Trophoblast cell (in vitro differentiated cells and primary cell): ENCODE measurements at regions not wholly inside any gene's neighbourhood (a gene's known extent, or its start where the extent isn't known, plus 50 kb on each side); places are given as distances from the start of the nearest gene placed in this dataset.

Source experiments
- DNase-seq, 2 donors: peaks; one replicate each; pipeline ENCODE4 v3.0.0-alpha.2; 2016
- H2AFZ ChIP-seq: 2 replicates; pipeline ENCODE4 v1.6.1; 2013; ENCODE audit warnings: low read length, moderate library complexity, mild to moderate bottlenecking; ENCODE audit not compliant: insufficient read depth, poor library complexity
- H2AK5ac ChIP-seq: 2 replicates; pipeline ENCODE4 v1.6.1; 2013; ENCODE audit warnings: mild to moderate bottlenecking, low read length
- H2BK120ac ChIP-seq: 2 replicates; pipeline ENCODE4 v1.6.1; 2013; ENCODE audit warnings: low read length, mild to moderate bottlenecking, moderate library complexity; ENCODE audit not compliant: insufficient read depth, poor library complexity
- H2BK12ac ChIP-seq: 2 replicates; pipeline ENCODE4 v1.6.1; 2013; ENCODE audit warnings: mild to moderate bottlenecking, low read length, moderate library complexity
- H2BK5ac ChIP-seq: 2 replicates; pipeline ENCODE4 v1.6.1; 2013; ENCODE audit warnings: low read length, low read depth, moderate library complexity, mild to moderate bottlenecking; ENCODE audit not compliant: poor library complexity
- H3K14ac ChIP-seq: 2 replicates; pipeline ENCODE4 v1.6.1; 2013; ENCODE audit warnings: mild to moderate bottlenecking, low read length
- H3K18ac ChIP-seq: 2 replicates; pipeline ENCODE4 v1.6.1; 2013; ENCODE audit warnings: mild to moderate bottlenecking, low read length
- H3K23ac ChIP-seq: 2 replicates; pipeline ENCODE4 v1.6.1; 2013; ENCODE audit warnings: low read length
- H3K27ac ChIP-seq: 2 replicates; pipeline ENCODE4 v1.5.1; 2013; ENCODE audit warnings: low read depth, mild to moderate bottlenecking, inconsistent platforms, low read length, moderate library complexity
- H3K27me3 ChIP-seq: 2 replicates; pipeline ENCODE4 v1.6.1; 2013; ENCODE audit warnings: inconsistent platforms, mild to moderate bottlenecking, low read length, moderate library complexity; ENCODE audit not compliant: insufficient read depth
- H3K36me3 ChIP-seq, 2 experiments: 1 replicate in 1 of 2; 2 replicates in 1 of 2; pipeline ENCODE4 v1.6.1; 2013; ENCODE audit warnings: low read length in 2 of 2, mild to moderate bottlenecking in 2 of 2, moderate library complexity in 1 of 2; ENCODE audit not compliant: insufficient read depth in 2 of 2, control insufficient read depth in 1 of 2
- H3K4ac ChIP-seq: 2 replicates; pipeline ENCODE4 v1.6.1; 2013; ENCODE audit warnings: low read depth, mild to moderate bottlenecking, low read length, moderate library complexity
- H3K4me1 ChIP-seq, 2 experiments: 1 replicate in 1 of 2; 2 replicates in 1 of 2; pipeline ENCODE4 v1.6.1; 2013; ENCODE audit warnings: low read length in 2 of 2, mild to moderate bottlenecking in 2 of 2, moderate library complexity in 1 of 2; ENCODE audit not compliant: insufficient read depth in 2 of 2, control insufficient read depth in 1 of 2
- H3K4me2 ChIP-seq: 2 replicates; pipeline ENCODE4 v1.6.1; 2013; ENCODE audit warnings: inconsistent platforms, mild to moderate bottlenecking, low read length, moderate library complexity
- H3K4me3 ChIP-seq: 2 replicates; pipeline ENCODE4 v1.5.1; 2013; ENCODE audit warnings: mild to moderate bottlenecking, low read depth, low read length, inconsistent platforms
- H3K79me1 ChIP-seq: one replicate; pipeline ENCODE4 v1.6.1; 2013; ENCODE audit warnings: low read length
- H3K79me2 ChIP-seq: 2 replicates; pipeline ENCODE4 v1.6.1; 2013; ENCODE audit warnings: low read length, mild to moderate bottlenecking; ENCODE audit not compliant: control insufficient read depth, insufficient read depth, poor library complexity
- H3K9ac ChIP-seq: 2 replicates; pipeline ENCODE4 v1.6.1; 2013; ENCODE audit warnings: mild to moderate bottlenecking, low read length
- H3K9me3 ChIP-seq: 2 replicates; pipeline ENCODE4 v1.6.1; 2013; ENCODE audit warnings: low read depth, mild to moderate bottlenecking, control low read depth, inconsistent platforms, low read length; ENCODE audit not compliant: insufficient read depth
- H4K12ac ChIP-seq: 2 replicates; pipeline ENCODE4 v1.6.1; 2013; ENCODE audit warnings: low read depth, mild to moderate bottlenecking, low read length, moderate library complexity
- H4K8ac ChIP-seq: 2 replicates; pipeline ENCODE4 v1.6.1; 2013; ENCODE audit warnings: low read depth, mild to moderate bottlenecking, low read length, moderate library complexity
- H4K91ac ChIP-seq: one replicate; pipeline ENCODE4 v1.6.1; 2013; ENCODE audit warnings: low read depth, mild to moderate bottlenecking, low read length, moderate library complexity
- WGBS: extraction: QIAGEN DNeasy Blood & Tissue Kit; methylation state at CpG from one replicate; pipeline ENCODE4 v1.1.7; 2013; ENCODE audit warnings: missing lambda C conversion rate; ENCODE audit not compliant: insufficient read length, insufficient coverage; ENCODE audit errors: extremely low coverage; 5-methylcytosine and 5-hydroxymethylcytosine counted together

DNA sequence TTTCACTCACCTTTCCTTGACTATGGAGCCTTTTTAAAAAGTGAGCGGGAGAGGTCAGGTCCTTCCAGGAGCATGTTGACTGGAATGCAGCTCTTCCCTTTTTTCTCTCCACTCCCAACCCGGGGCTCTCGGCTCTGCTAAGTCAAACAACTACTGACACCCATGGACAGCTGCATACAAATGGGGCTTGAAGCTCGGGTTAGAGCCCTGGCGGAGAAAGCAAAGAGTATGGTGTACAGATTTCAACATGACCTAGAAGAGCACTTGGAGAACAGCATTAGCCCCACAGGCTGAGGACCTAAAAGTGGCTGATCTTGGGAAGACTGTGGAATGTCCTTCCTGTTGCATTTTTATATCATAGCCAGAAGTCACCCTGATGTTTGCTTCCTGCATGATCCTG is 162.0 kb upstream of the STMND1 start:
- Histone ChIP-seq H3K4me1 (no peaks in the 10 kb centered on the region), H3K14ac (no peak overlapping the region), H2BK12ac (no peak overlapping the region), H2BK5ac (no peak overlapping the region), H4K12ac (no peak overlapping the region), H3K9me3 (no peaks in the 10 kb centered on the region), H3K9ac (no peak overlapping the region), H3K4ac (no peak overlapping the region), H2BK120ac (no peak overlapping the region), H3K23ac (no peak overlapping the region), H3K36me3 (no peaks in the 10 kb centered on the region), H2AFZ (no peak overlapping the region), H3K27ac (no peak overlapping the region), H2AK5ac (no peak overlapping the region), H4K8ac (no peak overlapping the region), H3K79me2 (no peaks in the 10 kb centered on the region), H3K4me3 (no peak overlapping the region), H3K27me3 (no peaks in the 10 kb centered on the region), H3K4me2 (no peak overlapping the region), H3K18ac (no peak overlapping the region), H4K91ac (no peak overlapping the region), H3K79me1 (no peaks in the 10 kb centered on the region)
- no peak for DNase-seq
- WGBS, result no CpG with 5 or more reads among the region's 5 CpGs

DNA sequence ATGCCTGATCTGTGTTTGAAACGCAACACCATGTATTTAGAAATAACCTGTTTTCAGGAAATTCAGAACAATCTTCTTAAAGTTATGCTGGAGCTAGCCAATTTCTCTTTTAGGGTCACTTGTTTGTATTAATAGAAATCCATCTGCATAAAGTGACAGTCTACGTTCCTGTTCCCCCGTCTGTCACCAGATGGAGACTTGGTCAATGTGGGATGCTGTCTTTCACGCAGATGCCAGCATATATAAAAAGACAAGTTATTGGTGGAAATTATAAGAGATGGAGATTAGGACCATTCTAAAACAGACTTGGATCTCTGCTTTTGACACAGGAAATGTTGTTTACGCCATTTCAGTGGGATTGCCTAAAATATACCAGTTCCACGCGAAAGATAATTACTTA is 162.5 kb upstream of the STMND1 start:
- no peaks in the 10 kb centered on the region for H3K9me3 ChIP-seq
- H3K4me1 ChIP-seq, result no peaks in the 10 kb centered on the region

DNA sequence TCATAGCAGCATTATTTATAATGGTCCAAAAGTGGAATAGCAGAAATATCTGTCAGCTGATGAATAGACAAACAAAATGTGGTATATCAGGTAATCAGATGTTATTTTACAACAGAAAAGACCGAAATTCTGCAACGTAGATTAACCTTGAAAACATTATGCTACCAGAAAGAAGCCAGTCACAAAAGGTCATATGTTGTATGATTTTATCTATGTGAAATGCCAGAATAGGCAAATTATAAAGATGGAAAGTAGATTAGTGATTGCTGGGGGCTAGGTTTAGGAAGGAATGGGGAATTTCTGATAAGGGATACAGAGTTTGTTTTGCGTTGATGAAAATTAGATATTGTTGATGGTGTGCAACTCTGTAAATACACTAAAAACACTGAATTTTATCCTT is 165.0 kb upstream of the STMND1 start:
- H3K14ac ChIP-seq, result no peak overlapping the region
- H4K91ac ChIP-seq, result no peak overlapping the region
- WGBS, result 100% methylated on average over 1 of the region's 3 CpGs
- H3K4me3 ChIP-seq, result no peak overlapping the region
- H3K18ac ChIP-seq, result no peak overlapping the region
- H3K9ac ChIP-seq, result no peak overlapping the region
- no peak overlapping the region for H2BK5ac ChIP-seq
- H3K79me1 ChIP-seq, result no peaks in the 10 kb centered on the region
- H3K9me3 ChIP-seq, result no peaks in the 10 kb centered on the region
- no peak overlapping the region for H3K4ac ChIP-seq
- peak in 1 of 2 donors; percentile 69 for DNase-seq
- H3K23ac ChIP-seq, result no peak overlapping the region
- H3K36me3 ChIP-seq, result no peaks in the 10 kb centered on the region
- no peak overlapping the region for H2BK120ac ChIP-seq
- no peaks in the 10 kb centered on the region for H3K27me3 ChIP-seq
- no peak overlapping the region for H3K4me2 ChIP-seq
- no peak overlapping the region for H2AFZ ChIP-seq
- H3K27ac ChIP-seq, result no peak overlapping the region
- H3K4me1 ChIP-seq, result no peaks in the 10 kb centered on the region
- H4K12ac ChIP-seq, result no peak overlapping the region
- no peaks in the 10 kb centered on the region for H3K79me2 ChIP-seq
- H2AK5ac ChIP-seq, result no peak overlapping the region
- H4K8ac ChIP-seq, result no peak overlapping the region
- no peak overlapping the region for H2BK12ac ChIP-seq

More for the DNA sequence above, 162.5 kb upstream of the STMND1 start:
- Histone ChIP-seq H4K12ac (no peak overlapping the region), H2BK120ac (no peak overlapping the region), H2AFZ (no peak overlapping the region), H4K91ac (no peak overlapping the region), H3K4ac (no peak overlapping the region), H3K36me3 (no peaks in the 10 kb centered on the region), H2AK5ac (no peak overlapping the region), H3K79me2 (no peaks in the 10 kb centered on the region), H4K8ac (no peak overlapping the region), H3K4me2 (no peak overlapping the region), H3K23ac (no peak overlapping the region), H3K27ac (no peak overlapping the region), H3K27me3 (no peaks in the 10 kb centered on the region), H2BK5ac (no peak overlapping the region), H3K18ac (no peak overlapping the region), H3K4me3 (no peak overlapping the region), H3K79me1 (no peaks in the 10 kb centered on the region), H2BK12ac (no peak overlapping the region), H3K9ac (no peak overlapping the region), H3K14ac (no peak overlapping the region)
- no CpG with 5 or more reads among the region's 7 CpGs for WGBS
- no peak for DNase-seq

DNA sequence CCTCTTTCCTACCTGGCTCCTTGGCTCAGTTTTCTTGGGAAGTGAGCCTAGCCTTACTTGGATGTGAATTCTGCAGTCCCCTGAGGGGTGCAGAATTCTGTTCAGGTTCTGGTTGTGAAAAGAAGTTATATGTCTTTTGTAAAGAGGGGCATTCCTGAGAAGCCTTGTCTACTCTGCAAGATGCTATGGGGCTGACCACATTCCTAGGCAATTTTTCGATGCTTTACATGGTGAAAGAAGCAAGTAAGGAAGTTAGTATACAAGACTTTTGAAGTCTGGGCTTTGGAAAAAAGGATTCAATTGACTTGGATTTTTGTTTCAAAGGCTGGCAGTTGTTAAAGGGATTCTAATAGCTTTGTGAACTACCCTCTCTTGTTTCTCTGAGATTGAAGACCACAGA is 167.9 kb upstream of the STMND1 start:
- no peak overlapping the region for H3K4ac ChIP-seq
- H3K4me3 ChIP-seq, result no peak overlapping the region
- no peaks in the 10 kb centered on the region for H3K4me1 ChIP-seq
- H3K79me2 ChIP-seq, result no peaks in the 10 kb centered on the region
- no peak overlapping the region for H3K18ac ChIP-seq
- H3K79me1 ChIP-seq, result no peaks in the 10 kb centered on the region
- H3K9me3 ChIP-seq, result no peaks in the 10 kb centered on the region
- WGBS, result no CpG with 5 or more reads among the region's 1 CpG
- no peak overlapping the region for H4K8ac ChIP-seq
- H2AFZ ChIP-seq, result no peak overlapping the region
- H4K12ac ChIP-seq, result no peak overlapping the region
- H3K36me3 ChIP-seq, result no peaks in the 10 kb centered on the region
- no peak overlapping the region for H2BK5ac ChIP-seq
- H2AK5ac ChIP-seq, result no peak overlapping the region
- H3K9ac ChIP-seq, result no peak overlapping the region
- H2BK120ac ChIP-seq, result no peak overlapping the region
- H3K14ac ChIP-seq, result no peak overlapping the region
- H3K27ac ChIP-seq, result no peak overlapping the region
- no peaks in the 10 kb centered on the region for H3K27me3 ChIP-seq
- H3K4me2 ChIP-seq, result no peak overlapping the region
- H3K23ac ChIP-seq, result no peak overlapping the region
- DNase-seq, result no peak
- H4K91ac ChIP-seq, result no peak overlapping the region
- H2BK12ac ChIP-seq, result no peak overlapping the region
